ENCODE measurements at regions not wholly inside any gene's neighbourhood (a gene's known extent, or its start where the extent isn't known, plus 50 kb on each side); places are given as distances from the start of the nearest gene placed in this dataset.

DNA sequence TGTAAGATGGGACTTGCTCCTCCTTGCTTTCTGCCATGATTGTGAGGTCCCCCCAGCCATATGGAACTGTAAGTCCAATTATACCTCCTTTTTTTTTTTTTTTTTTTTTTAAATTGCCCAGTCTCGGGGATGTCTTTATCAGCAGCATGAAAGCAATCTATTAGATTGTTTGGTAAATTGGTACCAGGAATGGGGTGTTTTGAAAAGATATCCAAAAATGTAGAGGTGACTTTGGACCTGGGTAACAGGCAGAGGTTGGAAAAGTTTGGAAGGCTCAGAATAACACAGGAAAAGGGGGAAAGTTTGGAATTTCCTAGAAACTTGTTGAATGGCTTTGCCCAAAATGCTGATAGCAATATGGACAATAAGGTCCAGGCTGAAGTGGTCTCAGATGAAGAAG is 545.8 kb upstream of the ALCAM start:
- DNase-seq, result no peak

GRCh38 chr3:104825116-104825515 is 541.6 kb upstream of the ALCAM start:
- DNase-seq, result no peak

DNA sequence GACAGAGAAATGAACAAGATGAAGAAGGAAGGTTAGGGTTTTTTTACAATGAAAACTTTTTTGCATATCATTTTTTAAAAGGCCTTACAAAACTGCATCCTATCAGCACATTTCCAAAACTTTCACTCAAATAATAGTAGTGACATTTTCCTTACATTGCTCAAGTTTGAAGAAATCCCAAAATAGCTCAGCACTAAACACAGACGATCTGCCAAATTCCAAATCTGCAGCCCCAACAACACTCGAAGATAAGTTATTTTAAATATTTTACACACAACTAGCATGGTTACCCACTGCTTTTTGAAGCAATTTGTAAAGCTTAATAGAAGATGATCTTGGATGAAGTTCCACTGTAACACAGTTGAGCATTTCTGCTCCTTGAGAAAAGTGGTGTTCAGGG is 535.6 kb upstream of the ALCAM start:
- DNase-seq, result no peak

- DNase-seq, result no peak
These were observed 534.2 kb upstream of the ALCAM start for GRCh38 chr3:104832530-104832929.

DNA sequence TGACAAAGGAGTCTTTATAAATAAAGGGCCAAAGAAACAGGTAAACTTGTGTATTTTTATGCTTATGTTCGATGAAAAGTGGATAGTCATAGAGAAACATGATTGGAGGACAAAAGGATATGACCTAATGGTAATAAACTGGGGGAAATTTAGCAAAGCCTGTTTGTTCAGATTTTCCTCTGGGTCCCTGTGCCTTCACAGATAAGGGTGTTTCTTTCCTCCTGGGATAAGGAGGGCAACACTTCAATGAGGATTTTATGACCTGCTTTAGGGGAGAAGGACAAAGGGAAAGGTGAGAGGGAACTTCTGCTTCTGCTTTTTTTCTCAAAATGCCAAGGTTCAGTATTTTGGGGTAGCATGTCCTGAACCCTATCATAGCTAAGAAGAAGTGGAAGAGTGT is 531.3 kb upstream of the ALCAM start:
- DNase-seq, result no peak

DNA sequence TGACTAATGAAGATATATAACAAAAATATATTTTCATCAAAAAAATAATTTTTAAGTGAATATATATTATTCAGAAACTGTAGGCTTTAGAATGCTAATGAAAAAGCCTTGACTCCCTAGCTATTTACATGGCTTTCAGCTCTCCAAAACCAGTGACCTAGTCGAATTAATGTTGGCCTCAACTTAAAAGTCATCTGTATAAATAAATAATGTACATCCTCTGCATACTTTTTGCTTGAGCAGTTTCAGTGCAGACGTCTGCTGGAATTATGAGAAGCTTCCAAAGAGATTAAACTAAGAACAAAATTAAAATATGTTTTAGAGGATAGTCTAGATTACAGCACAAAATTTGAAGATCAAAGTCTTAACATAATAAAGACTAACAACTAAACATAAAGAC is 520.4 kb upstream of the ALCAM start:
- no peak for DNase-seq

- DNase-seq, result no peak
These were observed 517.6 kb upstream of the ALCAM start for GRCh38 chr3:104849070-104849469.

DNA sequence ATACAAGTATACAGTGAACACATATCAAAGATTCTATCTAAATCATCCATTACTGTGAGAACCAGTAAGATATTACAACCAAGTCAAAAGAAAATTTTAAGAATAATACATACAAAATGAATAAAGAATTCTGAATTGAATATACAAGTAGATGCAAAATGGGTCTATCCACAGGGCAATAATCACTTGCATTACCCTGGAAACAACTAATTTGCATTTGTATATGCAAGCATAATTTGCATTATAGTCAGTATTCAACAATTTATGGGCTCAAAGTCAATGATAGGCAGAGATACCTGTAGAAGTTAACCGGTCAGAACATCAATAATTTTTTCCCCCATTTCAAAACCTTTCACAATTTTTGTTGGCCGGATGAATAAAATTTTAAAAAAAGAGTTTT is 512.2 kb upstream of the ALCAM start:
- DNase-seq, result no peak

DNA sequence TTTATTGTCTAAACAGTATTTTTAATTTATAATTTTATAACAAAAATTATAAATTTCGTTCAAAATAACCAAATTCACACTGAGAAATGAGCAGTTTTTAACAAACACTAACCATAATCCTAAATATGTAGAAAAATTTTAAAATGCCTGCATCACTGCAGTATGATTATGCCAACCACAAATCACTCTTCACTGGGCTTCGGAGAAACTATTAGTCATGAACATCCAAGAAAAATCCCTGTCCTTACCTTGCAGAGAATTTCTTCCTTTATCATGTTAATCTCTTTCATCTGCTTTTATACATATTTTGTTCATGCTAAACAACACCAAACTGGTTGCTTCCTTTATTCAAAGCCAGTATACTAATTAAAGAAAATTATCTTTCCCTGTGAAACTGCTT is 511.0 kb upstream of the ALCAM start:
- no peak for DNase-seq

DNA sequence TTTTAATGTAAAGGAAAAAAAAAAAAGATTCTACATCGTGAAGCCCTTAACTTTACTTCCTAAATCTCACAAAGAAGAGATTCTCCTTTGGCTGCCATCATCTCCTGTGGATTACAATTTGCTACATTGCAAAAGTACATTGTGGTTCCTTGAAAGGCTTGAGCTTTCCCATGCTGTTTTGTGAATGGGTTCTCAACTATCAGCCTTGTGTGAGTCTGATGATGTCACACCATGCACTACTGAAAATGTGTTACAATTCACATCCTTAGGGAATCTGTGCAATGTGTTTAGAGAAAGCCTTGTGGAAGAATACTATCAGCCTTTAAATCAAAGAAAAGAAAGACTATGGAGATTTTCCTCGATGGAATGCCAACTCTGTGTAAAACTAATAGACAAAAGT is 510.0 kb upstream of the ALCAM start:
- no peak for DNase-seq

DNA sequence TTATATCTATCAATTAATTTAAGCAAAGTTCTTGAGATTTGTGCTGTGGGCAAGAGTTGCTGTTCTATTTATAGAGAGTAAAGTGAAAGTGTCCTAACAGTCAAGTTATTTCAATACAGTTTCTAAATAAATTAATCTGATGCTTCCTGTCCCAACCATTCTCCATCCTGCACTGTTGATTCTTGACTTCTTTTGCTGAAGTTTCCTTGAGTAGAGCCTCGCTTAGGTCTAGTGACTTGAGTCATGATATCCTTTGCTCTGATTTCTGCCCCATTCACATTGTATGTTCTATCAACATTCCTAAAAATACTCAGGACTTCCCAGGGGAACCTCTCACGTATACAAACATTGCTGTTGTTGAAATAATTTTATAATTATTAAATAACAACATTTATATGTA is 498.4 kb upstream of the ALCAM start:
- DNase-seq, result no peak

DNA sequence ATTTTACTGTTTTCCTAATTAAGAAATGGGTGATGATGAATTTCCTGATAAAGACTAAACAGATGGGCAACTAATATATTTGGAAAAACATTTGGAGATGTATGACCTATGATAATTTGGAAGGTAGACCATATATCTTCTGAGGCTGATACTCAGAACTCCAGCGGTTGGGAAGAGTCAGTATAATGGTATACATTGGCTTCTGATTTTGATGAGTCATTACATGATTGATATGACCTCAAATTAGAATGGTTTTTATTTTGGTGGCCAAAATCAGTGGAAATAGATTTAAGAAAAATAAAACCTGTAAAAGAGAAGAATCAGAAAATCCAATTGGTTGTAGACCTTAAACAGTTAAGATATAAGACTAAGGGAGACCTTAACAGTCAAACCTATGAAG is 496.4 kb upstream of the ALCAM start:
- DNase-seq, result no peak

DNA sequence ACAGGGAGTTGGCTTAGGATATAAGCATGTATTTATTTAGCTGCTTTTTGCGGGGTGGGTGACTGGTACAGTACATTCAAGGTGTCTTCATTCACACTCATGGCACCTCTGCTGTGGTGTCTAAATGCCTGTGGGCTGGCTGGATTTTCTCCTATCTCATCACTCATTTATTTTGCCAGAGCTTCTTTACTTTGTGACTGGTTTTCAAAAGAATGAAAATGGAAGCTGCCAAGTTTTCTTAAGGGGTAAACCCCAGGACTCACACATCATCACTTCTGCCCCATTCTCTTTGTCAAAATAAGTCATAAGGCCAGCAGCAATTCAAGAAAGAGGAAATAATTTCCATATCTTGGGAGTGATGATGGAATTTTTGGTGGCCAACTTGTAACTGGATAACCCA is 493.4 kb upstream of the ALCAM start:
- no peak for DNase-seq

DNA sequence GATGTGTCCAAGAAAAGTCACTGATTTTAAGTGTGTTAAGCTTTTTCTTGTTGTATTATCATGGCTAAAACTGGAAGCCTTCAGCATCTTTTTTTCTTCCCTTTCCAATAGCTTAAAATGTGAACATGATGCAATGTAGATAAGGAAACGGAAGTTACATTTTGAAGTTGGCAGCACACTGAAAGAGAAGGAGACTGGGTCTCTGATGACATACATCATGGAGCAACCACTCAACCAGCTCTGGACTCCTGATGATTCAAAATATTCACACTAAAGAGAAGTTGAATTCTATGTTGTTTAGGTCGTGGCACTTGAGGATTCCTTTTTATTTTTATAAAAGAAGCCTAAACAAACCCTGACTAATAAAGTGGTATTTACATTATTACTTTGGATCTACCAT is 488.3 kb upstream of the ALCAM start:
- no peak for DNase-seq

DNA sequence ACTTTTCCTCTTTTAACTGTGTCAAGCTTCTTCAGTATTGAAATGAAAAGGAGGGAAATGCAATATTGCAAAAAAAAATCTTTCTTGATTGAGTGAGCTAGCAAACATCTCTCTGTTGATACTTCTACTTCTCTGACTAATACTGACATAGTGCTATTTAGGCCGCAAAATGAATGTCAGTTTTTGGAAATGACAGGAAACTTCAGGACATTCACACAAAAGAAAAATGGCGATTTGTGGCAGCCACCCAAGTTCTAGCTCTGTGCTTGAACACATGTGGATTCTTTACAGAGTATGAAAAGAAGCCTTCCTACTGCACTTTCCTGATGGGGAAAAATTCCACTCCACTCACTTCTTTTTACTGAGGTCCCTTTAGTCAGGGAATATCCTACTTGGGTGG is 486.8 kb upstream of the ALCAM start:
- no peak for DNase-seq

- DNase-seq, result no peak
These were observed 481.4 kb upstream of the ALCAM start for GRCh38 chr3:104885214-104885814.

GRCh38 chr3:104886220-104886995 is 480.3 kb upstream of the ALCAM start:
- DNase-seq, result no peak

DNA sequence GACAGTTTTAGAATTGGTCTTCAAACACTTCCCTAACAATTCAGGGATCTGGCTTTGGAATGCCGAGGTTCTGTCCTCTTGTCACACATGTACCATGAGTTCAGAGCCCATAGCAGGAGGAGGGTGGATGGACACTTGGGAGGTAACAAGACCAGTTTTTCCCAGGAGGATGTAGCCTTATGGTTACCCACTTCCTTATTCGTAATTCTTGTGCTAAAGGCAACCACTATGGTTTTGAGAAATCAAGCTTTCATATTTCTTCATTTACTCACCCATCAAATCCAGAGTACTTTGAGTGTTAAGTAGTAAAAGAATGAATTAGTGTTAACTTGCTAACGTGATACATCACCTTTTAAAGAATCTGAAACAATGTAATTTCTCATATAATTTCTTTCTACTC is 479.6 kb upstream of the ALCAM start:
- DNase-seq, result no peak

GRCh38 chr3:104887619-104888018 is 479.1 kb upstream of the ALCAM start:
- no peak for DNase-seq

DNA sequence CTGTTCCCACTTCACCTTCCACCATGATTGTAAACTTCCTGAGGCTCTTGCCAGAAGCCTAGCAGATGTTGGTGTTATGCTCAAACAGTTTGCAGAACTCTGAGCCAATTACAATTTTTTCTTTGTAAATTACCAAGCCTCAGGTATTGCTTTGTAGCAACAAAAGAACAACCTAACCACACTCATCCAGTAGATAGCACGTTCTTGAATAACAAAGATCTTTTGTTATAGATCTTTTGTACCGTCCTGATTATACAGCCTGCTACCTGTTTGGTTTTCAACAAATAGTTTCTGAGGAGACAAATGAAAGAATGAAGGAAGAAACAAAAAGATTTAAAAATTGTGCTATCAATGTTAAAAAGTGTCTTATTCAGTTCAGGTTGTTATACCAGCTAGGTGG is 474.7 kb upstream of the ALCAM start:
- no peak for DNase-seq

DNA sequence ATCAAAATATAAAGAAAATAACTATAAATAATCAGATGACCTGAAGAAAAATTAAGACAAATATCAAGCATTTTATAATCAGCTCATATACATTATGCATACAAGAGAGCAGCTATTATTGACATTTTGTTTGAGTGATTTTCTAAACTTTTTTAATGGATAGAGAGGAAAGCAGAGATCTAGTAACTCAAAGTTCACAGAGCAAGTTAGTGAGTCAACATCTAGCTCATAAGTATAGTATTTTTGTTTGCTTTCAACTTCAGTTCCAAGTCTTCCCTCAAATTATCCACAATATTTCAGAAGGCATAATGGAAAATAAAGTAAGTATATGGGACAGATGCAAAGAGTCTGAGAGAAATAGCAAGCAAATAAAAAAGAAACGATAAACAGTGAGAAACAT is 470.1 kb upstream of the ALCAM start:
- no peak for DNase-seq

DNA sequence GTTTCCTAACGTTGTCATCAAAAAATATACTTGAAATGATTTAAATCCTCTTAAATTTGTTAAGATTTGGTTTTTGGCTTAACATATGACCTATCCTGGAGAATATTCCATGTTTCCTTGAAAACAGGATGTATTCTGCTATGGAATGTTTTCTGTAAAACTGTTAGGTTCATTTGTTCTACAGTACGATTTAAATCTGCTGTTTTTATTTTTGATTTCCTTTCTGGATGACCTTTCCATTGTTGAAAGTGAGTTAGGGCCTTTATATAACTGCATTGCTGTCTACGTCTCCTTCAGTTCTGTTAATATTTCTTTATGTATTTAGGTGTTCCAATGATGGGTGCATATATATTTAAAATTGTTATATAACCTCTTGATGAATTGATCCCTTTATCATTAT is 465.3 kb upstream of the ALCAM start:
- no peak for DNase-seq

- no peak for DNase-seq
These were observed 463.6 kb upstream of the ALCAM start for GRCh38 chr3:104903064-104903463.

- DNase-seq, result no peak
These were observed 460.6 kb upstream of the ALCAM start for GRCh38 chr3:104906001-104906639.

GRCh38 chr3:104907507-104907906 is 459.2 kb upstream of the ALCAM start:
- DNase-seq, result no peak

All from bone marrow (tissue), 2 donors.